Keratinocyte (primary cell): ENCODE measurements at regions not wholly inside any gene's neighbourhood (a gene's known extent, or its start where the extent isn't known, plus 50 kb on each side); places are given as distances from the start of the nearest gene placed in this dataset.

Experiments used
- DNase-seq: peaks from one replicate; pipeline ENCODE4 v3.0.0-alpha.2; 2011; ENCODE audit warnings: low read depth, missing footprints, low spot score
- FAIRE-seq: peaks from 2 replicates; lab custom pipeline; 2011; peaks lifted over from hg19 to GRCh38; lab: Jason Lieb, UNC
- H2AFZ ChIP-seq: 2 replicates; pipeline ENCODE4 v1.6.0; 2012; ENCODE audit warnings: low read length, control low read depth, inconsistent platforms; ENCODE audit not compliant: control insufficient read depth
- H3K27ac ChIP-seq: 2 replicates; pipeline ENCODE4 v1.5.1; 2011; ENCODE audit warnings: low read length; ENCODE audit not compliant: control insufficient read depth, insufficient read depth
- H3K27me3 ChIP-seq: 3 replicates; pipeline ENCODE4 v1.6.0; 2011; ENCODE audit warnings: low read length; ENCODE audit not compliant: control insufficient read depth, insufficient read depth; ENCODE audit errors: extremely low read depth
- H3K36me3 ChIP-seq, 2 experiments: 2 replicates in 1 of 2; 3 replicates in 1 of 2; pipeline ENCODE4 v1.5.1; 2011; ENCODE audit warnings: low read length in 2 of 2, mild to moderate bottlenecking in 1 of 2; ENCODE audit not compliant: control insufficient read depth in 2 of 2, insufficient read depth in 2 of 2; ENCODE audit errors: extremely low read depth in 1 of 2
- H3K4me1 ChIP-seq: 3 replicates; pipeline ENCODE4 v1.5.1; 2011; ENCODE audit warnings: low read length; ENCODE audit not compliant: control insufficient read depth, insufficient read depth; ENCODE audit errors: extremely low read depth
- H3K4me2 ChIP-seq: 3 replicates; pipeline ENCODE4 v1.6.0; 2011; ENCODE audit warnings: low read depth, low read length; ENCODE audit not compliant: control insufficient read depth, insufficient read depth; ENCODE audit errors: extremely low read depth
- H3K4me3 ChIP-seq, 3 experiments: fragments of 200-600 bp in 1 of 3; sonication (generic) in 1 of 3; 2 replicates in 2 of 3; 3 replicates in 1 of 3; pipeline ENCODE4 v1.5.1; 2011 to 2016; ENCODE audit warnings: low read length in 3 of 3, mild to moderate bottlenecking in 3 of 3, control low read depth in 2 of 3, inconsistent platforms in 1 of 3, low read depth in 1 of 3, mixed read lengths in 1 of 3, mixed run types in 1 of 3, moderate library complexity in 1 of 3; ENCODE audit not compliant: control insufficient read depth in 2 of 3, insufficient read depth in 2 of 3; ENCODE audit errors: extremely low read depth in 1 of 3
- H3K79me2 ChIP-seq: 2 replicates; pipeline ENCODE4 v1.6.0; 2012; ENCODE audit warnings: low read length; ENCODE audit not compliant: control insufficient read depth, insufficient read depth
- H3K9ac ChIP-seq: 3 replicates; pipeline ENCODE4 v1.6.0; 2011; ENCODE audit warnings: low read length; ENCODE audit not compliant: control insufficient read depth, insufficient read depth; ENCODE audit errors: extremely low read depth
- H3K9me1 ChIP-seq: 3 replicates; pipeline ENCODE4 v1.6.0; 2011; ENCODE audit warnings: low read length; ENCODE audit not compliant: control insufficient read depth, insufficient read depth; ENCODE audit errors: extremely low read depth
- H3K9me3 ChIP-seq: 2 replicates; pipeline ENCODE4 v1.5.1; 2012; ENCODE audit warnings: low read depth, low read length; ENCODE audit not compliant: control insufficient read depth
- H4K20me1 ChIP-seq: 3 replicates; pipeline ENCODE4 v1.6.0; 2011; ENCODE audit warnings: low read length; ENCODE audit not compliant: control insufficient read depth, insufficient read depth; ENCODE audit errors: extremely low read depth
- CTCF ChIP-seq, 3 experiments: IDR thresholded peaks in 1 of 3; conservative IDR thresholded peaks in 1 of 3; optimal IDR thresholded peaks in 1 of 3; 2 replicates in 2 of 3; 3 replicates in 1 of 3; pipeline versions ENCODE3 to v1.5.1; 2011; ENCODE audit warnings: low read length in 3 of 3, mild to moderate bottlenecking in 3 of 3, moderate library complexity in 2 of 3, control low read depth in 1 of 3, inconsistent platforms in 1 of 3; ENCODE audit not compliant: insufficient read depth in 2 of 3; ENCODE audit errors: extremely low read depth in 1 of 3
- EZH2 ChIP-seq: IDR thresholded peaks from one replicate; pipeline ENCODE4 v1.6.1; 2012; ENCODE audit warnings: inconsistent platforms, mild to moderate bottlenecking, low read length, moderate library complexity
- dilution Hi-C: fragments of 300-500 bp; cut with MboI; formaldehyde crosslinking; loops from one replicate; pipeline ENCODE4 v1.7.0; 2020; ENCODE audit warnings: low sequenced_read_pairs; ENCODE audit not compliant: extremely low pct_ligation_motif_present

GRCh38 chr1:17881761-17882160 is 126.6 kb downstream of the ACTL8 start:
- no peak for FAIRE-seq
- no peak for DNase-seq

GRCh38 chr1:17883136-17883535 is 128.0 kb downstream of the ACTL8 start:
- dilution Hi-C loops = no loop called here
- no peak for FAIRE-seq
- no peaks in the 10 kb centered on the region for H3K9me3 ChIP-seq

More at GRCh38 chr1:17881761-17882160, 126.6 kb downstream of the ACTL8 start:
- no peaks in the 10 kb centered on the region for H3K4me1 ChIP-seq
- TF ChIP-seq CTCF (optimal IDR thresholded peaks at IDR 0.05 in 1 of 3, IDR thresholded peaks at IDR 0.05 in 1 of 3, conservative IDR thresholded peaks at IDR 0.05 in 1 of 3; ENCODE audit: extremely low read depth in 1 of 3, insufficient read depth in 2 of 3, low read length in 3 of 3) (no peak), EZH2 (no peak)
- no peak overlapping the region for H3K4me2 ChIP-seq
- no peaks in the 10 kb centered on the region for H3K36me3 ChIP-seq
- H3K9ac ChIP-seq = no peak overlapping the region
- no peaks in the 10 kb centered on the region for H3K79me2 ChIP-seq
- H3K27me3 ChIP-seq = no peaks in the 10 kb centered on the region
- no peaks in the 10 kb centered on the region for H4K20me1 ChIP-seq
- H3K4me3 ChIP-seq = no peak overlapping the region
- no peak overlapping the region for H2AFZ ChIP-seq
- no peak overlapping the region for H3K27ac ChIP-seq
- dilution Hi-C loops = no loop called here
- no peaks in the 10 kb centered on the region for H3K9me3 ChIP-seq
- no peaks in the 10 kb centered on the region for H3K9me1 ChIP-seq

More at GRCh38 chr1:17883136-17883535, 128.0 kb downstream of the ACTL8 start:
- Histone ChIP-seq H3K9ac (no peak overlapping the region), H3K4me3 (no peak overlapping the region), H3K36me3 (no peaks in the 10 kb centered on the region), H3K27ac (no peak overlapping the region), H3K9me1 (no peaks in the 10 kb centered on the region), H3K27me3 (no peaks in the 10 kb centered on the region), H2AFZ (no peak overlapping the region), H3K4me1 (no peaks in the 10 kb centered on the region), H3K79me2 (no peaks in the 10 kb centered on the region), H4K20me1 (no peaks in the 10 kb centered on the region), H3K4me2 (no peak overlapping the region)
- DNase-seq = no peak
- TF ChIP-seq EZH2 (no peak), CTCF (optimal IDR thresholded peaks at IDR 0.05 in 1 of 3, IDR thresholded peaks at IDR 0.05 in 1 of 3, conservative IDR thresholded peaks at IDR 0.05 in 1 of 3; ENCODE audit: extremely low read depth in 1 of 3, insufficient read depth in 2 of 3, low read length in 3 of 3) (no peak)
